ENCODE measurements at regions not wholly inside any gene's neighbourhood (a gene's known extent, or its start where the extent isn't known, plus 50 kb on each side); places are given as distances from the start of the nearest gene placed in this dataset.

- Mint-ChIP-seq H3K9me3 (ENCODE audit: unreplicated experiment) (no peaks in the 10 kb centered on the region), H3K27me3 (ENCODE audit: insufficient read depth, unreplicated experiment) (no peaks in the 10 kb centered on the region), H3K4me3 (ENCODE audit: unreplicated experiment) (no peak overlapping the region), H3K4me1 (ENCODE audit: low read depth, unreplicated experiment) (no peaks in the 10 kb centered on the region), H3K27ac (ENCODE audit: unreplicated experiment) (no peak overlapping the region), H3K36me3 (ENCODE audit: insufficient read depth, unreplicated experiment) (no peaks in the 10 kb centered on the region)
- ChIA-PET CTCF (no interaction called here), POLR2A (no interaction called here)
- Histone ChIP-seq H3K9me3 (no peaks in the 10 kb centered on the region), H3K36me3 (ENCODE audit: control insufficient read depth, insufficient read depth, low read length) (no peaks in the 10 kb centered on the region), H3K4me1 (no peaks in the 10 kb centered on the region), H3K27me3 (replicated peaks; ENCODE audit: control insufficient read depth, insufficient read depth, low read length) (no peaks in the 10 kb centered on the region), H3K4me3 (ENCODE audit: low read depth, low read length) (no peak overlapping the region)
- intact Hi-C loops (cut with micrococcal nuclease; ENCODE audit: unreplicated experiment): no loop called here
- BruUV-seq (replicated peaks): no TSS peak
- no peak for DNase-seq
- TF ChIP-seq, protein P1, sequence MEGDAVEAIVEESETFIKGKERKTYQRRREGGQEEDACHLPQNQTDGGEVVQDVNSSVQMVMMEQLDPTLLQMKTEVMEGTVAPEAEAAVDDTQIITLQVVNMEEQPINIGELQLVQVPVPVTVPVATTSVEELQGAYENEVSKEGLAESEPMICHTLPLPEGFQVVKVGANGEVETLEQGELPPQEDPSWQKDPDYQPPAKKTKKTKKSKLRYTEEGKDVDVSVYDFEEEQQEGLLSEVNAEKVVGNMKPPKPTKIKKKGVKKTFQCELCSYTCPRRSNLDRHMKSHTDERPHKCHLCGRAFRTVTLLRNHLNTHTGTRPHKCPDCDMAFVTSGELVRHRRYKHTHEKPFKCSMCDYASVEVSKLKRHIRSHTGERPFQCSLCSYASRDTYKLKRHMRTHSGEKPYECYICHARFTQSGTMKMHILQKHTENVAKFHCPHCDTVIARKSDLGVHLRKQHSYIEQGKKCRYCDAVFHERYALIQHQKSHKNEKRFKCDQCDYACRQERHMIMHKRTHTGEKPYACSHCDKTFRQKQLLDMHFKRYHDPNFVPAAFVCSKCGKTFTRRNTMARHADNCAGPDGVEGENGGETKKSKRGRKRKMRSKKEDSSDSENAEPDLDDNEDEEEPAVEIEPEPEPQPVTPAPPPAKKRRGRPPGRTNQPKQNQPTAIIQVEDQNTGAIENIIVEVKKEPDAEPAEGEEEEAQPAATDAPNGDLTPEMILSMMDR (IDR thresholded peaks at IDR 0.05; ENCODE audit: insufficient read depth in 1 of 2, low read depth in 1 of 2, low read length in 1 of 2, severe bottlenecking in 1 of 2, unreplicated experiment in 1 of 2): no peak
Measured at GRCh38 chr9:88923092-88923491, 68.2 kb upstream of the S1PR3 start.

DNA sequence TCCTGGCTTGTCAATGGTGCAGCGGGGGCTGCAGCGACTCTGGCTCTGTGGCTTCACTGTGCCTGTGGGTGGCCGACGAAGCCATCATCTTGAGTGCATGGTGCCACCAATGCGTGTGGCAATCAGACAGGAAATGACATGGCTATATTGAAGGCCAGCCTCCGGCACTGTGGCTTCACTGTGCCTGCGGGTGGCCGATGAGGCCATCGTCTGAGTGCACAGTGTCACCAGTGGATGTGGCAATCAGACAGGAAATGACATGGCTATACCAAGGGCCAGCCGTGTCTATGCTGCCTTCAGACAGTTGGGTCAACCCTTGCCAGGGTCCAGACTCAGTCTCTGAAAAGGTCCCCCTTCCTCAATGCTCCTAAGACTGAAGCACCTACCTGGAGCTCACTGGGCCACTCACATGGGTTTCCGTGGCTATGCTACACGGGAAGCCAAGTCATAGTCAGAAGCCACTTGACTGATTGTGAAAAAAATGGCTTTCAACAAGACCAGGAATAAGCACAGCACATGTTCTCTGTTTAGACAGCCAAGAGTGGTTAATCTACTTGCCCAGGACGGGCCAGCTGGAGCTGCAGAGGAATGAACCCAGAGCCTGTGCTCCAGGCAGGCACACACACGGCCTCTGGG is 67.5 kb upstream of the S1PR3 start:
- H3K27me3 Mint-ChIP-seq (ENCODE audit: insufficient read depth, unreplicated experiment): no peaks in the 10 kb centered on the region
- POLR2A ChIA-PET: no interaction called here

GRCh38 chr9:88925481-88925880 is 65.8 kb upstream of the S1PR3 start:
- Mint-ChIP-seq H3K36me3 (ENCODE audit: insufficient read depth, unreplicated experiment) (no peaks in the 10 kb centered on the region), H3K9me3 (ENCODE audit: unreplicated experiment) (no peaks in the 10 kb centered on the region), H3K4me3 (ENCODE audit: unreplicated experiment) (no peak overlapping the region), H3K4me1 (ENCODE audit: low read depth, unreplicated experiment) (no peaks in the 10 kb centered on the region), H3K27me3 (ENCODE audit: insufficient read depth, unreplicated experiment) (no peaks in the 10 kb centered on the region), H3K27ac (ENCODE audit: unreplicated experiment) (no peak overlapping the region)
- Histone ChIP-seq H3K4me1 (no peaks in the 10 kb centered on the region), H3K4me3 (ENCODE audit: low read depth, low read length) (no peak overlapping the region), H3K36me3 (ENCODE audit: control insufficient read depth, insufficient read depth, low read length) (no peaks in the 10 kb centered on the region), H3K9me3 (no peaks in the 10 kb centered on the region), H3K27me3 (replicated peaks; ENCODE audit: control insufficient read depth, insufficient read depth, low read length) (no peaks in the 10 kb centered on the region)
- DNase-seq: no peak
- TF ChIP-seq, protein P1 (IDR thresholded peaks at IDR 0.05; ENCODE audit: insufficient read depth in 1 of 2, low read depth in 1 of 2, low read length in 1 of 2, severe bottlenecking in 1 of 2, unreplicated experiment in 1 of 2): no peak
- intact Hi-C loops (cut with micrococcal nuclease; ENCODE audit: unreplicated experiment): no loop called here
- CTCF ChIA-PET: no interaction called here
- POLR2A ChIA-PET: no interaction called here
- no TSS peak for BruUV-seq (replicated peaks)

More for the DNA sequence above, 67.5 kb upstream of the S1PR3 start:
- TF ChIP-seq, protein P1 (IDR thresholded peaks at IDR 0.05; ENCODE audit: insufficient read depth in 1 of 2, low read depth in 1 of 2, low read length in 1 of 2, severe bottlenecking in 1 of 2, unreplicated experiment in 1 of 2): no peak
- Histone ChIP-seq H3K9me3 (no peaks in the 10 kb centered on the region), H3K4me1 (no peaks in the 10 kb centered on the region), H3K4me3 (ENCODE audit: low read depth, low read length) (no peak overlapping the region), H3K36me3 (ENCODE audit: control insufficient read depth, insufficient read depth, low read length) (no peaks in the 10 kb centered on the region), H3K27me3 (replicated peaks; ENCODE audit: control insufficient read depth, insufficient read depth, low read length) (no peaks in the 10 kb centered on the region)
- Mint-ChIP-seq H3K9me3 (ENCODE audit: unreplicated experiment) (no peaks in the 10 kb centered on the region), H3K4me3 (ENCODE audit: unreplicated experiment) (no peak overlapping the region), H3K27ac (ENCODE audit: unreplicated experiment) (no peak overlapping the region), H3K36me3 (ENCODE audit: insufficient read depth, unreplicated experiment) (no peaks in the 10 kb centered on the region), H3K4me1 (ENCODE audit: low read depth, unreplicated experiment) (no peaks in the 10 kb centered on the region)
- intact Hi-C loops (cut with micrococcal nuclease; ENCODE audit: unreplicated experiment): no loop called here
- no peak for DNase-seq
- BruUV-seq (replicated peaks): no TSS peak
- CTCF ChIA-PET: no interaction called here

All from Caco-2 (cell line).